GM19452 (cell line): ENCODE measurements at regions not wholly inside any gene's neighbourhood (a gene's known extent, or its start where the extent isn't known, plus 50 kb on each side); places are given as distances from the start of the nearest gene placed in this dataset.

Experiments used
- ATAC-seq: cut with Tn5 transposase; IDR thresholded peaks from one replicate; pipeline ENCODE4 v1.9.1; 2021; ENCODE audit not compliant: unreplicated experiment

- ATAC-seq = no peak
Observed at GRCh38 chr4:108291137-108291536, 122.4 kb upstream of the LEF1 start.

GRCh38 chr4:108287834-108288413, 119.2 kb upstream of the LEF1 start:
- no peak for ATAC-seq

DNA sequence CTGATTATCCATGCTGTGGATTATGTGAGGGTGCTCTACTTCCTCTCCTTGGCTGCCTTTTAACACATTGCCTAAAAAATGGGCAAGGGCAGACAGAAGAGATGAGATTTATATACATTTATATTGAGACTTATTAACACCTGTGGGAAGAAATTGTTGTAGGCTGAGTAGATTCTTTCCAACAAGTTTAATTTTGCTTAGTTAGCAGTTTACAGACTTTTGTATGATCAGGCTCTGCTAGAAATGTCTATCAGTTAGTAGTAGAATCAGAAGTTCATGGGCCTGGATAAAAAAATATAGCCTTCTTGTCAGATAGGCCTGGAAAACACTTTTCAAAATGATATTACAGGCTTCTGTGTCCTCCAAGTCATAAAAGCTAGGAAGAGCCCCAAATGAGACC, 111.3 kb upstream of the LEF1 start:
- no peak for ATAC-seq

- no peak for ATAC-seq
Observed at GRCh38 chr4:108276690-108277089, 108.0 kb upstream of the LEF1 start.

- ATAC-seq = no peak
Observed at GRCh38 chr4:108272986-108273385, 104.3 kb upstream of the LEF1 start.

GRCh38 chr4:108272561-108272960, 103.8 kb upstream of the LEF1 start:
- ATAC-seq = no peak

GRCh38 chr4:108272046-108272445, 103.3 kb upstream of the LEF1 start:
- ATAC-seq = no peak

DNA sequence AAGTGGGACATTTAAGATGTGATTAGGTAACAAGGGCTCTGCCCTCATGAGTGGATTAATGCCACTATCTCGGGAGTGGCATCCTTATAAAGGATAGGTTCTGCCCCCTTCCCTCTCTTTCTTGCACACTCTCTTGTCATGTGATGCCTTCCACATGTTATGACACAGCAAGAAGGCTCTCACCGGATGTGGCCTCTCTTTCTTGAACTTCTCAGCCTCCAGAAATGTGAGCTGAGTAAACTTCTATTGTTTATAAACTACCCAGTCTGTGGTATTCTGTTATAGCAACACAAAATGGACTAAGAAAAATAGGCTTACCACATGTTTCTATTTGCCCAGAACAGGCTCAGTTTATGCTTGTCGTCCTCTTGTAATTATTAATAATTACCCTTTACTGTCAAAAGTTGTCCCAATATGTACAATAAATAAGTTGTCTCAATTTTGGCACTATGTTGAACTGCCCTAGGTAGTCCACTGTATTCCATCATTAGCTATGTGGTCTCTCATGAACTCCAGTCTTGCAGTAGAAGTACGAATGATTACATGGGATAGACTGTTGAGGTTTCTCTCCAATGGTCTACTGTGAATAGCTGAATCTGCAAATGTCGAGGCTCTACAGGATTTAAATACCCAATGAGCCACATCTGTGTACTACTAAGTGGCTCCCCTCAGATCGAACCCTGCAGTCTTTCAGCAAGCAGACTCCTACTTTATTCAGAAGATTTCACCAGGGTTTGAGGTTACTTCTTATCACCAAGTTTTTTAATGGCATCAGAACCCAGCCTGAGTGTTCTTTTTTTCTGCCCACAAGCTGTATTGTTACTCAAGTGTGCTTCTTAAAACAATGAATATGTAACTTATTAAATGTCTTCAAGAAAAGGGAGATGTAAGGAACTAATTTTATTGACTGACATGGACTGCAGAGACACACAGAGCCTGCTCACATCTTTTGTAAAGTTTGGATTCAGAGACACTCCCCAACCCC, 102.0 kb upstream of the LEF1 start:
- no peak for ATAC-seq

GRCh38 chr4:108264693-108265092, 96.0 kb upstream of the LEF1 start:
- no peak for ATAC-seq

- no peak for ATAC-seq
Observed at GRCh38 chr4:108263057-108263456, 94.3 kb upstream of the LEF1 start.

GRCh38 chr4:108261026-108261425, 92.3 kb upstream of the LEF1 start:
- no peak for ATAC-seq

GRCh38 chr4:108256538-108256937, 87.8 kb upstream of the LEF1 start:
- ATAC-seq = no peak

DNA sequence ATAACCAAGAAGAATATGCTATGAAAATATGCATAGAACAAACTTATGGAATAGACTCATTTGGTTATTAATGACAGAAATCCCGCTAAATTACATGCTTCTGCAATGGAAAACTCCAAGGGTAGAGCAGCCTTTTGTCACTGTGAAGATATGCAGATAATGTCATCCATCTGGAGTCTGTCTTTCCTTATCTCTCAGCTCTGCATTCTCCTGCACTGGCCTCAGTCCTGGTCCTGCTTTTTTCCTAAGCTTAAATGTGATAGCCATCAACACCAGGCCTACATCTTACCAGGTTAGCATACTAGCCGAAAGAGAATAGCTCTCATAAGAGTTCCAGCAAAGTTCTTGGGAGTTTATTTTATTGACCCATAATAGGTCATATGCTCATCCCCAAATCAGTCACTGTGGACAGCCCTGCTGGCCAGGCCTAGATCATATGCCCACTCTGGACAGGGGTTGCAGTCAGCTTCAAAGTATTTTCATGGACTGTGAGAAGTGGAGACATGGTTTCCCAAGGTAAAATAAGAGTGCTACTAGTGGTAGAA, 86.5 kb upstream of the LEF1 start:
- ATAC-seq = no peak

DNA sequence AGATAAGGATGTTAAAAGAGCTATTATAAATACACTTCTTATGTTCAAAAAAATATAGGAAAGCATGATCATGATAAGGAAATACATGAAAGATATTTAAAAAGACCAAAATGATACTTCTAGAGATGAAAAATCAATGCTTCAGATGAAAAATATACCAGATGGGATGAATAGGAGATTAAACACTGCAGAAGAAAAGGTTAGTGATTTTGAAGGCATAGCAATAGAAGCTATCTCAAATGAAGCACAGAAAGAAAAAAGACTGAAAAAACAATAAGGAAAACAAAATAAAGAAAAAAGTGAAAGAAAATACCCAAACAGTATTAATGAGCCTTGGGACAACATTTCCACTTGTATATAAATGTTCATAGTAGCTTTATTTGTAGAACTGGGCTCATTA, 80.7 kb upstream of the LEF1 start:
- ATAC-seq = no peak

GRCh38 chr4:108247387-108248049, 78.8 kb upstream of the LEF1 start:
- no peak for ATAC-seq

DNA sequence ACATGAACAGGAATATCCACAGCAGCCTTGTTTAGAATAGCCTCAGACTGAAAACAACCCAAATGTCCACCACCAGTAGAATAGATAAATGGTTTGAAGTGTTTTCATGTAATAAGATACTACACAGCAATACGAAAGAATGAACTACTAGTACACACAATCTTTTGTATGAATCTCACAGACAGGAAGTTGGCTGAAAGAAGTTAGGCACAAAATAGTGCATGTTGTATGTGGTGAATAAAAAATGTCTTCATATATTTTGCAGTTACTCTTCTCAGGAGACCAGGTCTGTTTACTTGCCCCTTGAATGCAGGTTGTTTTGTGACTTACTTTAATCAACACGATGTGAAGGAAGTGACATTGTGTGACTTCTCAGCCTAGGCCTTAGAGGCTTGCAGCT, 75.9 kb upstream of the LEF1 start:
- no peak for ATAC-seq

DNA sequence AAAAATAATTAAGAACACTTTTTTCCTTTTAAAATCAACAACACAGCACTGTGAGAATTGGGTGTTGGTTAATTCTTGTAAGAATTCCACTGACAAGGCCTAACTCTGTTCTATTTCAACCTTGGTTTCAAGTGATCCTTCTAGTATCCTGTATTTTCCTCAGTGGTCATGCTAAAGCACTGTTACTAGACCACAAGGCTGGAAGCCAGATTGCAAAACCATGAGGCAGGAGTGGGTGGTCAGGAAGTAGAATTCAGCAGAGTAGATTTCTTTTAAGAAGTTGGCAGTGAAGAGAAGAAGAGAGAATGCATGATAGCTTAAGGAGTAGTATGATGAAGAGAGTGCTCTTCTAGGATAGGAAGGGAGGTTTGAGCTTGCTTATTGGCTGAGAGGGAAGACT, 71.6 kb upstream of the LEF1 start:
- no peak for ATAC-seq

GRCh38 chr4:108237693-108238092, 69.0 kb upstream of the LEF1 start:
- ATAC-seq = no peak

DNA sequence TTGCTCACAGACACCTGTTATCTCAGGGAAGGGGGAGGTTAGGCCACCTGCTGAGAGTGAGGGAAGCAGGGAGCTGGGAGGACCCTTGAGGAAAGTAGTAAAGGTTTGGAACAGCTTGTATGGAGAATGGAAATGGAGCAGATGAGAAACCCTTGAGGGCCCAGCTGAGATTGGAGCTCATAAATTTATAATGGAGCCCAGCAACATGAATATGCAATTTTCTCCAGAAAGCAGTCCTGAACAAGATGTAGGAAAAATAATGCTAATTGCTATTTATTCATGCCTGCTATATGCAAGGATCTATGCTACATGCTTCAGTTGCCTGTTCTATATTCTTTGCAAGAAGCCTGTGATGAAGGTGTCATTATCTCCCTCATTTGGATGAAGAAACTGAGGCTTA, 67.5 kb upstream of the LEF1 start:
- ATAC-seq = no peak

DNA sequence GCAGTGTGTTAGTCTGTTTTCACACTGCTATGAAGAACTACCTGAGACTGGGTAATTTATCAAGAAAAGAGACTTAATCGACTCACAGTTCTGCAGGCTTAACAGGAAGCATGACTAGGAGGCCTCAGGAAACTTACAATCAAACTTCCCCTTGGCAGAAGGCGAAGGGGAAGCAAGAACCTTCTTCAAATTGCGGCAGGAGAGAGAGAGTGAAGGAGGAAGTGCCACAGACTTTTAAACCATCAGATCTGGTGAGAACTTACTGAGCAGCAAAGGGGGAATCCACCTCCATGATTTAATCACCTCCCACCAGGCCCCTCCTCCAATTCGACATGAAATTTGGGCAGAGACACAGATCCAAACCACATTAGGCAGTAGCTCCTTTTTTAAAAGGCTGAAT, 59.2 kb upstream of the LEF1 start:
- ATAC-seq = no peak

DNA sequence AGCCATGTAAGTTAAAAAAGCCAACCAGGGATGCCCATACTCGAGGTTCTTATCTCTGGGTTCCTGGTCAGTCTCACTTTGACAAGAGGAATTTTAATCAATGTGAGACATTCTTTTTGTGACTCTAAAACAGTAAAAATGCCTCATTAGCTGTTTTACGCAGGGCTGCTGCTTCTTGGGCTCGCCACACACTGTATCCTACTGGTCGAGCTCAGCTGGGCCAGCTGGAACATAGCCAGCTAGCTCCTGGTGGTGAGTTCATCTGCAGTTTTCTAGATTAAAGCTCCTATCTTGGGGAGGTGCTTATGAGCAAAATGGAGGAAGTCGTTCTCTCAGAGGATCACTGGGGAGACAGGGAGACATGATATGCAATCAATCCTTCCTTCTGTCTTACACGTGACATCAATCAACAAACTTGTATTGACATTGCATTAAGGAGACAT, 55.9 kb upstream of the LEF1 start:
- ATAC-seq = no peak

GRCh38 chr4:108223313-108223712, 54.6 kb upstream of the LEF1 start:
- ATAC-seq = no peak
